Dendritic cell treated with granulocyte-macrophage colony-stimulating factor and Interleukin-4, amounts not matched to agents 40 ng/mL and 50 ng/mL, for 4 days (primary cell): ENCODE measurements at regions not wholly inside any gene's neighbourhood (a gene's known extent, or its start where the extent isn't known, plus 50 kb on each side); places are given as distances from the start of the nearest gene placed in this dataset.

Source experiments
- H3K27ac Mint-ChIP-seq: one replicate; pipeline ENCODE4 v1.8.0; 2022; ENCODE audit warnings: mild to moderate bottlenecking, mixed read lengths
- H3K27me3 Mint-ChIP-seq: one replicate; pipeline ENCODE4 v1.8.0; 2022; ENCODE audit warnings: mild to moderate bottlenecking, mixed read lengths
- H3K36me3 Mint-ChIP-seq: one replicate; pipeline ENCODE4 v1.8.0; 2022; ENCODE audit warnings: low read depth, mixed read lengths
- H3K4me1 Mint-ChIP-seq: one replicate; pipeline ENCODE4 v1.8.0; 2022; ENCODE audit warnings: low read depth, mixed read lengths
- H3K4me3 Mint-ChIP-seq: one replicate; pipeline ENCODE4 v1.8.0; 2022; ENCODE audit warnings: mild to moderate bottlenecking, moderate library complexity, mixed read lengths
- H3K9me3 Mint-ChIP-seq: one replicate; pipeline ENCODE4 v1.8.0; 2022; ENCODE audit warnings: mixed read lengths
- intact Hi-C: fragments of 100-400 bp; cut with micrococcal nuclease; formaldehyde crosslinking; loops from one replicate; pipeline ENCODE4 v1.15.0; 2022

DNA sequence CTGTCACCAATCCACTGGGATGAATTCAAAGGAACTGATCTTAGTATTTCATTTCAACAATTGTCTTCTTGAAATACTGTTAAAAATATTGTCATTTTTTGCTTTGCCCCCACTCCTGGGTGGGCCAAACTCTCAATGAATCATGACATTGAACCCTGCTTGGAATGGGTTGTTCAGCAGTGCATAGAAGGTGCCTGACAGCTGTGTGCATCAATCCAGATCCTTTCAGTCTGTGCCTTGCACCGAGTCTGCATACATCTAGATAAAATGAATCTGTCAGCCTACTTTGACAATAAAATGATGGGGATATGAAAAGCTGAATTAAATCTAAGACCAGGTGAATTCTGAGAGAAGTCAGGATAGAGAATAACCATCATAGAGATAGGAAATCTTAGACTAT lies 706.6 kb downstream of the CBLN2 start:
- Mint-ChIP-seq H3K27me3 (no peaks in the 10 kb centered on the region), H3K27ac (no peak overlapping the region), H3K4me1 (no peaks in the 10 kb centered on the region), H3K4me3 (no peak overlapping the region), H3K36me3 (no peaks in the 10 kb centered on the region), H3K9me3 (no peaks in the 10 kb centered on the region)
- intact Hi-C loops, result no loop called here

DNA sequence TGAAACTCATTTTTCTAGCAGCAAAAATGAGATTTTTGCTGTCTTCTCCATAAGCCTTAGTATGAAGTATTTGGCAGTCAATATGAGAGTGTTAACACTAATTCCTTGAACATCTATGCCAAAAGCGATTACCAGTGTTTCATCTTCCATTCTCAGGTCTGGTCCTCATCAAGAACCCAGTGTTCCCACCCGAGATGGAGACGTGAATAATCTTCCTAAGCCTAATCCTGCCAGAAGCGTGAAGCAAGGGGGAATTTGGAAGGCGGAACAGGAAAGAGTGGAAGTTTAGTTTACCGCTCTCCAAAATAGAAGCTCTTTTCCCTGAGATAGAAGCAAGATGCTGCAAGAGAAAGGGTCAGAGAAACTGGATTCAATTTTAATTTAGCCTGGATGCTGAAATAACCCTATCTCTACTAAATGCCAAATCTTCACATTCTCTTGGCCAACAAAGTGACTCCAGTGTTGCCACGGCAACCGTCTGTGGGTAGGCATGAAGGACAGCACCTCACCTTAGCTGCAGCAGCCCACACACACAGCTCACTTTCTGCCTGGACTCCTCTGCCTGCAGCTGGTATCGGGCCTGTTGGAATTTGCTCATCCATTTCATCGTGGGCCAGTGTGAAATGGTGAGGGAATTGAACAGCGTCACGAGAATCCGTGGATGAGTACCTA lies 711.1 kb downstream of the CBLN2 start:
- no peaks in the 10 kb centered on the region for H3K36me3 Mint-ChIP-seq
- H3K27me3 Mint-ChIP-seq, result no peaks in the 10 kb centered on the region
- intact Hi-C loops, result no loop called here
- no peak overlapping the region for H3K4me3 Mint-ChIP-seq
- H3K27ac Mint-ChIP-seq, result no peak overlapping the region
- H3K9me3 Mint-ChIP-seq, result no peaks in the 10 kb centered on the region
- H3K4me1 Mint-ChIP-seq, result no peaks in the 10 kb centered on the region

DNA sequence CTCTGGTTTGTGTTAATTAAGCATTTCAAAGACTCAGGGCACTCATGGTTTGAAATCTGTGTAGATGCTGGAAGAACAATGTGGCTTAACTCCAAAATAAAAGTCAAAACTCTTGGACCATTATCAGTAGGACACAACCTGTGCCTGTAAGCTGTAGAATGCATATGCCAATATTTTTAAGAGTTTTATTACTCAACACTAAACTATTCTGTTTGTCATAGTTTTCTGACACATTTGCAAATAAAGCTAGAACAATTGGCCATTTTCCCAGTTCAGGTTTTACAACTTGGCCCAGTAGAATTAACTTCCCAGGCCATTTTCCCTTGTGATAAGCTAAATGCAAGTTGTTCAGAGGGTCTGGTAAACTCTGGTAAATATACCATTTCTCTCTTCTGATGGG lies 713.1 kb downstream of the CBLN2 start:
- Mint-ChIP-seq H3K9me3 (no peaks in the 10 kb centered on the region), H3K27me3 (no peaks in the 10 kb centered on the region), H3K27ac (no peak overlapping the region), H3K36me3 (no peaks in the 10 kb centered on the region), H3K4me1 (no peaks in the 10 kb centered on the region), H3K4me3 (no peak overlapping the region)
- intact Hi-C loops, result no loop called here

DNA sequence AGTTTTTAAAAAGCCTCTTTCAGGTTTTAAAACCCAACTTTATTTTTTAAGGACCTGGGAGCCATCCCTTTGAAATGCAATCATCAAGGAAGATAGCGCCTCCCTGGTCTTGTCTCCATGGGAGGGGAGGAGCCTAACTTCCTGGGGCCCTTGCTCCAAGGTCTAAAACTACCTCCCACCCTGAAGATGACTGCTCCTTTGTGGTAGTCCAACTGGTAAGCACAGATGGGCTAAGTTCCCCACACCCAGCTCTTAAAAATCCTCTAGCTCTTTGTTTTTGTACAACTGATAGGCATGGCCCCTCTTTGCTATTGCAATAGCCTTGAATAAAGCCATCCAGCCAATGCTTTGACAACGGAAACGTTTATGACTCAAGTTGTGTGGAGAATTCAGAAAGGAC lies 716.8 kb downstream of the CBLN2 start:
- Mint-ChIP-seq H3K4me1 (no peaks in the 10 kb centered on the region), H3K27me3 (no peaks in the 10 kb centered on the region), H3K4me3 (no peak overlapping the region), H3K9me3 (no peaks in the 10 kb centered on the region), H3K36me3 (no peaks in the 10 kb centered on the region), H3K27ac (no peak overlapping the region)
- intact Hi-C loops, result no loop called here

DNA sequence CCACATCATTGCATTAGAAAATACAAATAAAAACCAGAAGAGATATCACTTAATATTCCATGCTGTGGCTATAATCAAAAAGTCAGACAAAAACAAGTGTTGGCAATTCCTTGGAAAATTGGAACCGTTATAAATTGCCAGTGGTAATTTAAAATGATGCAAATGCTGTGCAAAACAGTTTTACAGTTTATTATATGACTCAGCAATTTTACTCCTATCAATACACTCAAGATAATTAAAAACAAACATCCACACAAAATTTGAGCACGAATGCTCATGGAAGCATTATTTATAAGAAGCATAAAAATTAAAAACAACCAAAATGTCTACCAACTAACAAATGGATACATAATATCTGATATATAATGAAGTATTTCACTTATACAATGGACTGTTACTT lies 728.8 kb downstream of the CBLN2 start:
- Mint-ChIP-seq H3K9me3 (no peaks in the 10 kb centered on the region), H3K4me1 (no peaks in the 10 kb centered on the region), H3K27me3 (no peaks in the 10 kb centered on the region), H3K4me3 (no peak overlapping the region), H3K27ac (no peak overlapping the region), H3K36me3 (no peaks in the 10 kb centered on the region)
- intact Hi-C loops, result no loop called here

DNA sequence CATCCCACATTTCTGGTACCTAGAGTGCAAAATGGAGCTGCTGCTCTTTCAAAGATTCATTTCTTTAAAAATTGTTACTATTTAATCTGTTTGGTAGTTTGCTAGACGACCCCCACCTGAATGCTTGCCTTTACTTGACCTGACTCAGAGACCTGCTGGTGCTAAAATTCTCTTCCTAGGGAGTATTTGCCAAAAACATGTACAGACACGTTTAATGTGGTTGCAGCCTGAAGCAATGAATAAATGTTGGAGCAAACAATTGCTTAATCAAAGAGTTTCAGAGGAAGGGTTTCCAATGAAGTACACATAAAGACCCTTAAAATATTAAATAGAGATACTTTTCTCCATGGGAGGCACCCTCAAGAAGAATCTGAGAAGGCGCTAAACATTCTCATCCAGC lies 734.4 kb downstream of the CBLN2 start:
- Mint-ChIP-seq H3K9me3 (no peaks in the 10 kb centered on the region), H3K27ac (no peak overlapping the region), H3K4me3 (no peak overlapping the region), H3K4me1 (no peaks in the 10 kb centered on the region), H3K36me3 (no peaks in the 10 kb centered on the region), H3K27me3 (no peaks in the 10 kb centered on the region)
- intact Hi-C loops, result no loop called here

DNA sequence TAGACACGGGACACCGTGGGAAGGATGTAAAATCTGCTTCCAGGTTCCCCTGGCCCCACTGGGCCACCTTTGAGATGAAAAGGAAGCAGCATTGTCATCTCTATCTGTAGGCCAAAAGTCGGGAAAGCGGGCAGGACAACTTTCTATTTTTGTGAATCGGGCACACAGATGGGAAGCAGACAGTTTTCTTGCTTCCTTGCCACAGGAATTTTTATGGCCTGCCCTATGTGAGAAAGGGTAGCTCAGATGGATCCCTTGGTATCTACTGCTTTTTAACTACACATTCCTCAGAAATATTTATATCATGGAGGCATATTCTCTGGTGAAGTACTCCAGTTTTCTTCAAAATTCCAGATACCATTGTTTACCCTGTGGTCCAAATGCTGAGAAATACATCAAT lies 735.5 kb downstream of the CBLN2 start:
- intact Hi-C loops, result no loop called here
- Mint-ChIP-seq H3K27ac (no peak overlapping the region), H3K36me3 (no peaks in the 10 kb centered on the region), H3K9me3 (no peaks in the 10 kb centered on the region), H3K27me3 (no peaks in the 10 kb centered on the region), H3K4me1 (no peaks in the 10 kb centered on the region), H3K4me3 (no peak overlapping the region)

DNA sequence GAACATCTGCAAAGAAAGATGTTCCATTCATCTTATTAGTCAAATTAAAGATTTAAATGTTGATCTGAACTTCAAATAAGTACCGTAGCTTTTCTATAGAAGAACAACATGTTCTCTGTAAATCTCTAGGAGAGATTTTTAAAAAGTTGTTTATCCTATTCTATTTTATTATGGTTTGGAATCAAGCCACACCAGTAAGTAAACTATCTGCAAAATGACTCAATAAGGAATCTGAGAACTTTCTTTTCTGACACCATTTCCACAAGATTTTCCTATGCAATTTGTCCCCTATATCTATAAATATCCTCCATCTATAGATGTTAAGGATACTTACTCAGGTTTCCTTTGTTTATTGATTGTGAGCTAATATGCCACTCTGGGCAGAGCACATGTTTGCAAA lies 736.6 kb downstream of the CBLN2 start:
- intact Hi-C loops, result no loop called here
- no peaks in the 10 kb centered on the region for H3K9me3 Mint-ChIP-seq
- H3K27ac Mint-ChIP-seq, result no peak overlapping the region
- no peaks in the 10 kb centered on the region for H3K27me3 Mint-ChIP-seq
- no peaks in the 10 kb centered on the region for H3K36me3 Mint-ChIP-seq
- H3K4me1 Mint-ChIP-seq, result no peaks in the 10 kb centered on the region
- no peak overlapping the region for H3K4me3 Mint-ChIP-seq

DNA sequence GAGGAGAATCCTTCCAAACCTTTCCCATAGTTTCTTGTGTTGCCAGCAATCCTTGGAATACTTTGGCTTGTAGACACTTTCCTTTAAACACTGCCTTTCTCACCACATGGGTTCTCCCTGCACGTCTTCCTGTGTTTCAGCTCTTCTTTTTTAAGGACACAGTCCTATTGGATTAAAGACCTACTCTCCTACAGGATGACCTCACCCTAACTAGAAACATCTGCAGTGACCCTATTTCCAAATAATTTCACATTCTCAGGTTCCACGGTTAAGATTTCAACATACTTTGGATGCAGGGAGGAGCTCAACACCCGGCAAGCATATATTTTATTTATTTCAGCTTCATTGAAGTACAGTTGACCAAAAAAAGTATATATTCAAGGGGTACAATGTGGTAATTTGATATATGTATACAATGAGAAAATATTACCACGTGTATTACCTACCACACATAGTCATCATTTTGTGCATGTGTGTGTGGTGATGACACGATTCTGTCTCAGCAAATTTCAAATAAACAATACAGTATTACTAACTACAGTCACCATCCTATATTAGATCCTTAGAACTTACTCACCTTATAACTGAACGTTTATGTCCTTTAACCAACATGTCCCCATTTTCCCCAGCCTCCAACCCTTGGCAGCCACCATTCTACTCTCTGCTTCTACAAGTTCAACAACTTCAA lies 745.0 kb downstream of the CBLN2 start:
- Mint-ChIP-seq H3K27ac (no peak overlapping the region), H3K36me3 (no peaks in the 10 kb centered on the region), H3K27me3 (no peaks in the 10 kb centered on the region), H3K4me1 (no peaks in the 10 kb centered on the region), H3K4me3 (no peak overlapping the region), H3K9me3 (no peaks in the 10 kb centered on the region)
- intact Hi-C loops, result no loop called here

DNA sequence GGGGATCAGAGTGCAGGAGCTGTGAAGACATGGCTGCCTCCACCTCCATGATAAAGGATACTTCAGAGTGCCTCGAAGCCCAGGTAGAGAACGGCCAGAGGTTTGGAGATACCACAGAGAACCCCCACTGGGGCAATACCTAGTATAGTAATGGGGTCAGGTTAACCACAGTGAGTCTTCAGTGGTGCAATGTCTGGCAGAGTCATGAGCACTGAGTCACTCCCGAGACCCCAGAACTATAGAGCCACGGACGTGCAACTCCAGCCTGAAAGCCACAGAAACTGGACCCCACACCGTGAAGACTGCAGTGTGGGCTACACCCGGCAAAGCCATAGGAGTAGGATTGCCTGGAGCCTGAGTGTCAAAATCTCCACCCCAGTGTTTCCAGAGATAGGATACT lies 746.6 kb downstream of the CBLN2 start:
- no peaks in the 10 kb centered on the region for H3K27me3 Mint-ChIP-seq
- no peaks in the 10 kb centered on the region for H3K4me1 Mint-ChIP-seq
- no peak overlapping the region for H3K27ac Mint-ChIP-seq
- H3K36me3 Mint-ChIP-seq, result no peaks in the 10 kb centered on the region
- intact Hi-C loops, result no loop called here
- no peaks in the 10 kb centered on the region for H3K9me3 Mint-ChIP-seq
- H3K4me3 Mint-ChIP-seq, result no peak overlapping the region

DNA sequence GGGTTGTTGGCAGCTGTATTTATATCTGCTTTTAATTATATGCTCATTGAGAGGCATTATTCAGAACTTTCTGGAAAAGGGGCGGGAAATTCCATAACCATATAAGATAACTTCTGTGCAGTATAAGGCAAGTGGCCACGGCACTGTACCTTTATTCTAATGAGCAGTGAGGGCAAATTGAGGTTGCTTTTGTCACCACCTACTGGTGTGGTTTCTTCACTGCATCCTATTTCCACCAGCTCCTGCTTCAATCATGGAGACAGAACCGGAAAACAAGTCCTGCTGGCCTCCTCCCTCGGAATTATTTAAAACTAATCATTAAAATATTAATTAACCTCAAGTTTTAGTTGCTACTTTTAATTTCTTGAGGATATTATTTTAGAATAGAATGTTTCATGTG lies 759.4 kb downstream of the CBLN2 start:
- H3K27ac Mint-ChIP-seq, result no peak overlapping the region
- intact Hi-C loops, result no loop called here
- H3K9me3 Mint-ChIP-seq, result no peaks in the 10 kb centered on the region
- no peaks in the 10 kb centered on the region for H3K4me1 Mint-ChIP-seq
- H3K4me3 Mint-ChIP-seq, result no peak overlapping the region
- no peaks in the 10 kb centered on the region for H3K36me3 Mint-ChIP-seq
- no peaks in the 10 kb centered on the region for H3K27me3 Mint-ChIP-seq

DNA sequence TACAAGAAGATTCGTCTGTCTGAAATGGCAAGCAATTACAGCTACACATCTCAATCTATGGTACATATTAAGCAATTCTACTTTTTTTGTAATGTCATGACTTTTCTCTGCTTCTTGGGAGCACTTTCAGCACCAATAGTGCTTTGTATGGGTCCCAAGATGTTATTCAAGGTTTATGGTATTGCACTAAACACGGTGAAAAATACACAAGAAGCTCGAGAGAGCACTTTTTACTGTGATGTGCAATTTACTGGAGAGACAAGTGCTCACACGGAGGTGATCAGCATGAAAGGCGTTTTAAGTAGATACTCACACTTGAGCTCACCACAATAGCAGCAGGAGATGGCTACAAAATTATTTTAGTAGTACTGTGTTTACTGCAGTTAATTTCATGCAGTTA lies 783.6 kb downstream of the CBLN2 start:
- Mint-ChIP-seq H3K4me1 (no peaks in the 10 kb centered on the region), H3K36me3 (no peaks in the 10 kb centered on the region), H3K27ac (no peak overlapping the region), H3K9me3 (peaks cover 12% of the 10 kb centered on the region), H3K27me3 (no peaks in the 10 kb centered on the region), H3K4me3 (no peak overlapping the region)
- intact Hi-C loops, result no loop called here

DNA sequence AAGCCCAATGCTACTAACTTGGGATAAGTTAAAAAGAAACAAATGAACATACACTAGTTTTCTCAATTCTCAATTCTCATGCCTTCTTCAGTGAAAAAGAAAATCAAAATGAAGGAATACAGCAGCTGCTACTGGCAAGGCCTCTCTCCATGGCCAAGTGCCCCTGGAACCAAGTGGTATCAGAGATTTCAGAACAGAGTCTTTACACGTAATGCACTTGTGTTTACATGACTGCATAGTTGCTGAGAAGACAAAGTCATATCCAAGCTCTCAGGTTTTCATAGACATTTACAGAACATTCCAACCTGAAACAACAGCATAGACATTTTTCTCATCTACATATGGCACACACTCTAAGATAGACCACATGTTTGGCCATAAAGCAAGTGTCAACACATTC lies 789.9 kb downstream of the CBLN2 start:
- Mint-ChIP-seq H3K36me3 (no peaks in the 10 kb centered on the region), H3K4me3 (no peak overlapping the region), H3K27me3 (no peaks in the 10 kb centered on the region), H3K4me1 (no peaks in the 10 kb centered on the region), H3K9me3 (no peaks in the 10 kb centered on the region), H3K27ac (no peak overlapping the region)
- intact Hi-C loops, result no loop called here

DNA sequence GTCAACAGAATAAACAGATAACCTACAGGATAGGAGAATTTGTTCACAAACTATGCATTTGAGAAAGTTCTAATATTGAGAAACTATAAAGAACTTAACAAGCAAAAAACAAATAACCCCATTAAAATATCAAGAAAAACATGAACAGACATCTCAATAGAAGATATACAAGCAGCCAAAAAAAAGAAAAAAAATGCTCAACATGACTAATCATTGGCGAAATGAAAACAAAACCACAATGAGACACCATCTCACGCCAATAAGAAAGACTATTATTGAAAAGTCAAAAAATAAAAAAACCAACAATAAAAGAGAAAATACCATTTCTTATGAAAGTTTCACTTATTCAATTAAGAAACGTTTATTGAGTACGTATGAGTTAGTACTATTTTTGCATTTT lies 800.5 kb downstream of the CBLN2 start:
- H3K4me3 Mint-ChIP-seq, result no peak overlapping the region
- no peaks in the 10 kb centered on the region for H3K36me3 Mint-ChIP-seq
- no peaks in the 10 kb centered on the region for H3K4me1 Mint-ChIP-seq
- H3K27ac Mint-ChIP-seq, result no peak overlapping the region
- H3K27me3 Mint-ChIP-seq, result no peaks in the 10 kb centered on the region
- intact Hi-C loops, result no loop called here
- peaks cover 17% of the 10 kb centered on the region for H3K9me3 Mint-ChIP-seq

DNA sequence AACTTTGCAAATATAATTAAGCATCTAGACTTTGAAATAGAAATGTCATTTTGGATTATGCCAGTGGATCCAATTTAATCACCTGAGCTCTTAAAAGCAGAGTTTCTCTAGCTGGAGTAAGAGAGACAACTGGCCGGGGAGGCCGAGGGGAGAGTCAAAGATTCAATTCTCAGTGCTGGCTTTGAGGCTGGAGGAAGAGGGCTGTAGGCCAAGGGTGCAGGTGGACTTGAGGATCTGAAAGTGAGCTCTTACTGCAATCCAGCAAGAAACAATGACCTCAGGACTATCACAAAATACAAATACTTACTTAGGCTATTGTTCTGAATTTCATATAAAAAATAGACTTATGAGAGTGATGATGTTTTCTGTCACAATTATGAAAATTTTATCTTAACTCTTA lies 814.5 kb downstream of the CBLN2 start:
- Mint-ChIP-seq H3K27ac (no peak overlapping the region), H3K36me3 (no peaks in the 10 kb centered on the region), H3K4me1 (no peaks in the 10 kb centered on the region), H3K4me3 (no peak overlapping the region), H3K9me3 (peaks cover 9% of the 10 kb centered on the region), H3K27me3 (no peaks in the 10 kb centered on the region)
- intact Hi-C loops, result no loop called here
